SU-DHL-6 (cell line): ENCODE measurements at regions not wholly inside any gene's neighbourhood (a gene's known extent, or its start where the extent isn't known, plus 50 kb on each side); places are given as distances from the start of the nearest gene placed in this dataset.

Experiments used
- CTCF ChIP-seq: fragments of 200-600 bp; sonication (generic); IDR thresholded peaks from one replicate; pipeline ENCODE4 v1.5.1; 2017; ENCODE audit warnings: antibody characterized with exemption, mild to moderate bottlenecking, low read length, moderate library complexity; ENCODE audit not compliant: insufficient read depth, poor library complexity, severe bottlenecking
- EZH2phosphoT487 ChIP-seq: fragments of 200-600 bp; sonication (generic), shearing (Covaris generic); conservative IDR thresholded peaks from 2 replicates; pipeline ENCODE4 v1.6.1; 2018; ENCODE audit warnings: mild to moderate bottlenecking, antibody characterized with exemption, low read length, moderate library complexity, mixed read lengths

DNA sequence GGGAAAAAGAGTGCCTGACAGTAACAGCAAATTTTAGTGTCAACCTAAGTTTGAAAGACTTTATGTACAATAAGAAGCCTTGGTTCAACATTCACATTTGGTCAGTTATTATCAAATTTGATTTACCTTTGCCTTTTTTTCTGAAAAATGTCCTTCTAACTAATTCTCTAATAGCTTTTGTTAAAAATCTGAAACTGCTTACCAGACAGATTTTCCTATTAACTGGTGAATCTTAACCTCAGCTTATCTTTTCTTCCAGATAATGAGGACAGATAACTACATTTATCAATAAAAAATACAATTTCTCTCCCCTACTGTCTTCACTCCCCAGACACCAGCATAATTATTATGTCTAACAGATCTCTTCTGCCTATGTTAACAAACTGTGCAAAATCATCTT, 988.5 kb downstream of the CDH18 start:
- no peak for TF ChIP-seq CTCF
- TF ChIP-seq EZH2phosphoT487: no peak
